B cell (primary cell): ENCODE measurements at regions not wholly inside any gene's neighbourhood (a gene's known extent, or its start where the extent isn't known, plus 50 kb on each side); places are given as distances from the start of the nearest gene placed in this dataset.

Experiments
- EZH2 ChIP-seq: IDR thresholded peaks from 2 replicates; pipeline ENCODE4 v1.6.1; 2012; ENCODE audit warnings: borderline replicate concordance, low read depth, mild to moderate bottlenecking, moderate library complexity, low read length; ENCODE audit not compliant: insufficient read depth, poor library complexity, severe bottlenecking
- TF ChIP-seq, protein P1 (sequence below): fragments of 200-600 bp; IDR thresholded peaks from one replicate; pipeline ENCODE4 v1.8.0; 2022; ENCODE audit warnings: antibody characterized with exemption, mild to moderate bottlenecking

DNA sequence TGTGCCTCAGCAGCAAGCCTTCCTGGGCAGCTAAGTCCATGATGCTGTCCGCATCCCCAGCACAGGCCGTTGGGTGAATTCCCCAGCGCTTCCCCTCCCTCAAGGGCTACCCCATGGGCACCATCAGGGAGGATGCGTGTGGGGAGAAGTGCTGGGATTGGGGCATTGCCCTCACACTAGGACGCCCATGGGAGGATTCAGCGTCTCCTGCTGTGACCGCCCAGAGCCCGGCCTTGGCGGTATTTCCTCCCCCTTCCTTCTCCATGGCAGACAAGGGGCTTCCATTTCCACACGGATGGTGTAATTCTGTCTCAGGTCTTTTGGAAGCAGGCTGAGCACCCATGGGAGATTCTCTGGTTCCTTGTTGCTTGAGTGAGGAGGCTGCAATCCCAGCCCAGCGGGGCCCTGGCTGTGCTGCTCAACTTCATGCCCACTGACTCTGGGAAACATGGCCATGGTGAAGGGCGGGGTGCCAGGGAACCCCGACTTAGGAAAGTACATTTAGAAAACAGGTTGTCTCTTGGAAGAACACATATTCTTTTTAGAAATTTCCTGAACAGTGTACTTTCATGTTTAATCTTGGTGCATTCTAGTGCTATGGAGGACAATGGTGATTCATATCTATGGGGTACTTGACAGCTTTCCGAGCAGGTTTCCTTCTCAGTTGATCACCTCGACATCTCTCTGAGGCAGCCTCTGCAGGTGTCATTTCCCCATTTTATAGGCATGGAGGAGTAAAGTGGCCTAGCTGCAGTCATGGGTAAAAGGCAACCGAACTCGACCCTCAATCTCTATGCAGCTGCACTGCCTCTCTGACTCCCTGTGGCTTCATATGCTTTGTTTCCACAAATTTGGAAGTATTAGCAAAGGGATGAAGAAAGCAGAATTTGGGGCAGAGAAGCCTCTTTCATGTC lies 178.2 kb upstream of the CST7 start:
- TF ChIP-seq, protein P1, sequence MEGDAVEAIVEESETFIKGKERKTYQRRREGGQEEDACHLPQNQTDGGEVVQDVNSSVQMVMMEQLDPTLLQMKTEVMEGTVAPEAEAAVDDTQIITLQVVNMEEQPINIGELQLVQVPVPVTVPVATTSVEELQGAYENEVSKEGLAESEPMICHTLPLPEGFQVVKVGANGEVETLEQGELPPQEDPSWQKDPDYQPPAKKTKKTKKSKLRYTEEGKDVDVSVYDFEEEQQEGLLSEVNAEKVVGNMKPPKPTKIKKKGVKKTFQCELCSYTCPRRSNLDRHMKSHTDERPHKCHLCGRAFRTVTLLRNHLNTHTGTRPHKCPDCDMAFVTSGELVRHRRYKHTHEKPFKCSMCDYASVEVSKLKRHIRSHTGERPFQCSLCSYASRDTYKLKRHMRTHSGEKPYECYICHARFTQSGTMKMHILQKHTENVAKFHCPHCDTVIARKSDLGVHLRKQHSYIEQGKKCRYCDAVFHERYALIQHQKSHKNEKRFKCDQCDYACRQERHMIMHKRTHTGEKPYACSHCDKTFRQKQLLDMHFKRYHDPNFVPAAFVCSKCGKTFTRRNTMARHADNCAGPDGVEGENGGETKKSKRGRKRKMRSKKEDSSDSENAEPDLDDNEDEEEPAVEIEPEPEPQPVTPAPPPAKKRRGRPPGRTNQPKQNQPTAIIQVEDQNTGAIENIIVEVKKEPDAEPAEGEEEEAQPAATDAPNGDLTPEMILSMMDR, result no peak
- no peak for TF ChIP-seq EZH2
